Stimulated activated CD8-positive, alpha-beta memory T cell treated with anti-CD3 and anti-CD28 coated beads, Interleukin-4, amount 100 ng/mL, for 4 hours (primary cell): ENCODE measurements at regions not wholly inside any gene's neighbourhood (a gene's known extent, or its start where the extent isn't known, plus 50 kb on each side); places are given as distances from the start of the nearest gene placed in this dataset.

Experiments
- DNase-seq, 2 donors: peaks; one replicate each; pipeline ENCODE4 v3.0.0-alpha.2; 2020; ENCODE audit warnings: low read depth in 2 of 2, low spot score in 1 of 2

GRCh38 chr10:130369645-130370381 is 233.6 kb downstream of the GLRX3 start:
- DNase-seq, result no peak

GRCh38 chr10:130370721-130371120 is 234.5 kb downstream of the GLRX3 start:
- DNase-seq, result no peak

- DNase-seq, result no peak
Measured at GRCh38 chr10:130371156-130371555, 235.0 kb downstream of the GLRX3 start.

- DNase-seq, result no peak
Measured at GRCh38 chr10:130371666-130372065, 235.5 kb downstream of the GLRX3 start.

- no peak for DNase-seq
Measured at GRCh38 chr10:130372222-130372621, 236.0 kb downstream of the GLRX3 start.

GRCh38 chr10:130372866-130373265 is 236.7 kb downstream of the GLRX3 start:
- DNase-seq, result no peak

- no peak for DNase-seq
Measured at GRCh38 chr10:130377986-130378540, 241.9 kb downstream of the GLRX3 start.

GRCh38 chr10:130378556-130379400 is 242.6 kb downstream of the GLRX3 start:
- DNase-seq, result no peak

GRCh38 chr10:130380056-130380455 is 243.9 kb downstream of the GLRX3 start:
- DNase-seq, result no peak

- no peak for DNase-seq
Measured at GRCh38 chr10:130382031-130382430, 245.8 kb downstream of the GLRX3 start.

- no peak for DNase-seq
Measured at GRCh38 chr10:130387936-130388580, 251.9 kb downstream of the GLRX3 start.

GRCh38 chr10:130388746-130389145 is 252.6 kb downstream of the GLRX3 start:
- no peak for DNase-seq

GRCh38 chr10:130389906-130390305 is 253.7 kb downstream of the GLRX3 start:
- DNase-seq, result no peak

- DNase-seq, result no peak
Measured at GRCh38 chr10:130392031-130392430, 255.8 kb downstream of the GLRX3 start.

GRCh38 chr10:130393342-130393741 is 257.2 kb downstream of the GLRX3 start:
- no peak for DNase-seq

GRCh38 chr10:130394832-130395231 is 258.6 kb downstream of the GLRX3 start:
- no peak for DNase-seq

- no peak for DNase-seq
Measured at GRCh38 chr10:130395248-130395936, 259.2 kb downstream of the GLRX3 start.

GRCh38 chr10:130396044-130396443 is 259.9 kb downstream of the GLRX3 start:
- no peak for DNase-seq

- no peak for DNase-seq
Measured at GRCh38 chr10:130398090-130398994, 262.2 kb downstream of the GLRX3 start.

- DNase-seq, result no peak
Measured at GRCh38 chr10:130399425-130399950, 263.3 kb downstream of the GLRX3 start.
